Mucosa of descending colon (tissue), 3 donors: ENCODE measurements at regions not wholly inside any gene's neighbourhood (a gene's known extent, or its start where the extent isn't known, plus 50 kb on each side); places are given as distances from the start of the nearest gene placed in this dataset.

Experiments
- ATAC-seq: fragments of 200-7000 bp; cut with Tn5 transposase; one replicate; pipeline ENCODE4 v1.9.1; 2020; ENCODE audit warnings: mild to moderate bottlenecking, moderate library complexity
- DNase-seq, 3 donors: peaks; one replicate each; pipeline ENCODE4 v3.0.0-alpha.2; 2020
- H3K36me3 ChIP-seq: fragments of 200-600 bp; one replicate; pipeline ENCODE4 v1.8.0; 2021; ENCODE audit warnings: low read depth, mild to moderate bottlenecking
- H3K4me1 ChIP-seq: fragments of 200-600 bp; one replicate; pipeline ENCODE4 v1.8.0; 2021; ENCODE audit warnings: low read depth, mild to moderate bottlenecking
- H3K4me3 ChIP-seq: fragments of 200-600 bp; one replicate; pipeline ENCODE4 v1.8.0; 2021; ENCODE audit warnings: mild to moderate bottlenecking
- H3K9me3 ChIP-seq: fragments of 200-600 bp; one replicate; pipeline ENCODE4 v1.8.0; 2021; ENCODE audit warnings: mild to moderate bottlenecking
- CTCF ChIP-seq: fragments of 200-600 bp; IDR thresholded peaks from one replicate; pipeline ENCODE4 v1.8.0; 2022; ENCODE audit warnings: antibody characterized with exemption, mild to moderate bottlenecking
- intact Hi-C, 2 donors: fragments of 100-400 bp; cut with DNase I in 1 of 2; cut with micrococcal nuclease in 1 of 2; formaldehyde crosslinking; loops; one replicate each; pipeline versions ENCODE4 v1.11.0 to v1.11.1; 2022; cut with DNase I, micrococcal nuclease
- donor health status: DM: no; HTN: no; CAD: no; lungs with moderate emphysema.
- donor health status: DM: no; HTN: no; CAD: no.
- donor health status: DM: no; HTN: yes; CAD: no.

- Histone ChIP-seq H3K4me1 (no peaks in the 10 kb centered on the region), H3K9me3 (peaks cover 3% of the 10 kb centered on the region), H3K36me3 (no peaks in the 10 kb centered on the region), H3K4me3 (no peak overlapping the region)
- intact Hi-C loops: no loop called here
- no peak for DNase-seq
- no peak for TF ChIP-seq CTCF
- no peak for ATAC-seq
Observed at GRCh38 chr2:239765076-239765845, 259.9 kb downstream of the NDUFA10 start.

GRCh38 chr2:239763433-239764097 lies 261.6 kb downstream of the NDUFA10 start:
- Histone ChIP-seq H3K4me1 (no peaks in the 10 kb centered on the region), H3K9me3 (peaks cover 3% of the 10 kb centered on the region), H3K36me3 (no peaks in the 10 kb centered on the region), H3K4me3 (no peak overlapping the region)
- ATAC-seq: no peak
- intact Hi-C loops: no loop called here
- peak in 1 of 3 donors; percentile 12 for DNase-seq
- no peak for TF ChIP-seq CTCF

- H3K4me3 ChIP-seq: no peak overlapping the region
- intact Hi-C loops: no loop called here
- peak in 1 of 3 donors; percentile 1 for DNase-seq
- no peak for TF ChIP-seq CTCF
- H3K36me3 ChIP-seq: no peaks in the 10 kb centered on the region
- ATAC-seq: no peak
- H3K9me3 ChIP-seq: peaks cover 3% of the 10 kb centered on the region
- no peaks in the 10 kb centered on the region for H3K4me1 ChIP-seq
Observed at GRCh38 chr2:239762655-239763269, 262.4 kb downstream of the NDUFA10 start.

GRCh38 chr2:239762106-239762505 lies 263.0 kb downstream of the NDUFA10 start:
- ATAC-seq: no peak
- Histone ChIP-seq H3K4me1 (no peaks in the 10 kb centered on the region), H3K36me3 (no peaks in the 10 kb centered on the region)

GRCh38 chr2:239760596-239760995 lies 264.5 kb downstream of the NDUFA10 start:
- TF ChIP-seq CTCF: no peak
- intact Hi-C loops: no loop called here
- no peak overlapping the region for H3K4me3 ChIP-seq
- DNase-seq: peak in 1 of 3 donors; percentile 1
- H3K4me1 ChIP-seq: no peaks in the 10 kb centered on the region
- H3K36me3 ChIP-seq: no peaks in the 10 kb centered on the region
- peaks cover 3% of the 10 kb centered on the region for H3K9me3 ChIP-seq
- no peak for ATAC-seq

More at GRCh38 chr2:239762106-239762505, 263.0 kb downstream of the NDUFA10 start:
- Histone ChIP-seq H3K9me3 (peaks cover 3% of the 10 kb centered on the region), H3K4me3 (no peak overlapping the region)
- intact Hi-C loops: no loop called here
- no peak for DNase-seq
- no peak for TF ChIP-seq CTCF
